Muscle of arm (tissue), 1 donor: ENCODE measurements at regions not wholly inside any gene's neighbourhood (a gene's known extent, or its start where the extent isn't known, plus 50 kb on each side); places are given as distances from the start of the nearest gene placed in this dataset.

Experiments
- DNase-seq: peaks from one replicate; pipeline ENCODE4 v3.0.0-alpha.2; 2013

GRCh38 chr16:80300876-80301275, 239.9 kb upstream of the DYNLRB2 start:
- no peak for DNase-seq

- DNase-seq, result no peak
Observed at GRCh38 chr16:80300456-80300855, 240.3 kb upstream of the DYNLRB2 start.

- DNase-seq, result no peak
Observed at GRCh38 chr16:80299416-80299815, 241.4 kb upstream of the DYNLRB2 start.

GRCh38 chr16:80298676-80299075, 242.1 kb upstream of the DYNLRB2 start:
- DNase-seq, result no peak

- no peak for DNase-seq
Observed at GRCh38 chr16:80296034-80296433, 244.8 kb upstream of the DYNLRB2 start.

GRCh38 chr16:80294172-80294571, 246.6 kb upstream of the DYNLRB2 start:
- no peak for DNase-seq

- DNase-seq, result no peak
Observed at GRCh38 chr16:80288616-80289015, 252.2 kb upstream of the DYNLRB2 start.

GRCh38 chr16:80287674-80288073, 253.1 kb upstream of the DYNLRB2 start:
- DNase-seq, result no peak

GRCh38 chr16:80285104-80285503, 255.7 kb upstream of the DYNLRB2 start:
- no peak for DNase-seq

GRCh38 chr16:80283466-80284392, 257.1 kb upstream of the DYNLRB2 start:
- no peak for DNase-seq

GRCh38 chr16:80280557-80280956, 260.2 kb upstream of the DYNLRB2 start:
- no peak for DNase-seq

- no peak for DNase-seq
Observed at GRCh38 chr16:80279656-80280055, 261.1 kb upstream of the DYNLRB2 start.

GRCh38 chr16:80277182-80277581, 263.6 kb upstream of the DYNLRB2 start:
- DNase-seq, result no peak

GRCh38 chr16:80274576-80275191, 266.1 kb upstream of the DYNLRB2 start:
- no peak for DNase-seq

GRCh38 chr16:80273635-80274538, 266.9 kb upstream of the DYNLRB2 start:
- DNase-seq, result no peak

GRCh38 chr16:80265624-80266306, 275.0 kb upstream of the DYNLRB2 start:
- DNase-seq, result peak; percentile 31

GRCh38 chr16:80263848-80264694, 276.7 kb upstream of the DYNLRB2 start:
- DNase-seq, result no peak

GRCh38 chr16:80263181-80263823, 277.5 kb upstream of the DYNLRB2 start:
- no peak for DNase-seq

GRCh38 chr16:80260906-80261311, 279.9 kb upstream of the DYNLRB2 start:
- peak; percentile 10 for DNase-seq

GRCh38 chr16:80259290-80259805, 281.4 kb upstream of the DYNLRB2 start:
- DNase-seq, result no peak
